ENCODE measurements at regions not wholly inside any gene's neighbourhood (a gene's known extent, or its start where the extent isn't known, plus 50 kb on each side); places are given as distances from the start of the nearest gene placed in this dataset.

GRCh38 chr9:78510035-78510434, 213.1 kb downstream of the PSAT1 start:
- H3K27ac ChIP-seq (ENCODE audit: insufficient read depth, low read depth, low read length), result no peak overlapping the region
- TF ChIP-seq POLR2A (IDR thresholded peaks at IDR 0.05; ENCODE audit: low read depth, low read length), result no peak
- TF ChIP-seq FOS (IDR thresholded peaks at IDR 0.05; ENCODE audit: borderline replicate concordance, insufficient read depth, low read length), result no peak
- TF ChIP-seq GATA2 (IDR thresholded peaks at IDR 0.05; ENCODE audit: insufficient read depth, insufficient read length, low read depth, low read length), result no peak
- no peak for TF ChIP-seq EZH2 (IDR thresholded peaks at IDR 0.05; ENCODE audit: borderline replicate concordance, low read depth, low read length, severe bottlenecking)
- no peak for TF ChIP-seq MYC (IDR thresholded peaks at IDR 0.05; ENCODE audit: low read depth, low read length)
- TF ChIP-seq, protein P1, sequence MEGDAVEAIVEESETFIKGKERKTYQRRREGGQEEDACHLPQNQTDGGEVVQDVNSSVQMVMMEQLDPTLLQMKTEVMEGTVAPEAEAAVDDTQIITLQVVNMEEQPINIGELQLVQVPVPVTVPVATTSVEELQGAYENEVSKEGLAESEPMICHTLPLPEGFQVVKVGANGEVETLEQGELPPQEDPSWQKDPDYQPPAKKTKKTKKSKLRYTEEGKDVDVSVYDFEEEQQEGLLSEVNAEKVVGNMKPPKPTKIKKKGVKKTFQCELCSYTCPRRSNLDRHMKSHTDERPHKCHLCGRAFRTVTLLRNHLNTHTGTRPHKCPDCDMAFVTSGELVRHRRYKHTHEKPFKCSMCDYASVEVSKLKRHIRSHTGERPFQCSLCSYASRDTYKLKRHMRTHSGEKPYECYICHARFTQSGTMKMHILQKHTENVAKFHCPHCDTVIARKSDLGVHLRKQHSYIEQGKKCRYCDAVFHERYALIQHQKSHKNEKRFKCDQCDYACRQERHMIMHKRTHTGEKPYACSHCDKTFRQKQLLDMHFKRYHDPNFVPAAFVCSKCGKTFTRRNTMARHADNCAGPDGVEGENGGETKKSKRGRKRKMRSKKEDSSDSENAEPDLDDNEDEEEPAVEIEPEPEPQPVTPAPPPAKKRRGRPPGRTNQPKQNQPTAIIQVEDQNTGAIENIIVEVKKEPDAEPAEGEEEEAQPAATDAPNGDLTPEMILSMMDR (IDR thresholded peaks at IDR 0.05; ENCODE audit: extremely low read depth in 1 of 2, insufficient read depth in 1 of 2, low read depth in 1 of 2, low read length in 2 of 2), result no peak
- TF ChIP-seq, protein P2, sequence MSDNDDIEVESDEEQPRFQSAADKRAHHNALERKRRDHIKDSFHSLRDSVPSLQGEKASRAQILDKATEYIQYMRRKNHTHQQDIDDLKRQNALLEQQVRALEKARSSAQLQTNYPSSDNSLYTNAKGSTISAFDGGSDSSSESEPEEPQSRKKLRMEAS (IDR thresholded peaks at IDR 0.05; ENCODE audit: insufficient read depth, insufficient read length), result no peak
- no peak for TF ChIP-seq JUN (IDR thresholded peaks at IDR 0.05; ENCODE audit: borderline replicate concordance, insufficient read depth, insufficient read length, low read depth)
- TF ChIP-seq POLR2AphosphoS5 (IDR thresholded peaks at IDR 0.05; ENCODE audit: insufficient read depth, low read depth, low read length), result no peak
- no peak for FAIRE-seq
- no peaks in the 10 kb centered on the region for H3K9me1 ChIP-seq (replicated peaks; ENCODE audit: control insufficient read depth, extremely low read depth, insufficient read depth, low read length)
- dilution Hi-C loops (cut with MboI; ENCODE audit: extremely low pct_ligation_motif_present, low sequenced_read_pairs), result no loop called here
- no peaks in the 10 kb centered on the region for H4K20me1 ChIP-seq (replicated peaks; ENCODE audit: control insufficient read depth, extremely low read depth, insufficient read depth, low read length)
- no TSS peak for BruUV-seq (replicated peaks)
- no peak for DNase-seq (ENCODE audit: low read depth, low spot score)
- no peaks in the 10 kb centered on the region for H3K9me3 ChIP-seq (replicated peaks; ENCODE audit: control insufficient read depth, insufficient read depth, low read length)
- H3K4me1 ChIP-seq (ENCODE audit: control insufficient read depth, extremely low read depth, insufficient read depth, low read length), result no peaks in the 10 kb centered on the region
- H3K36me3 ChIP-seq (ENCODE audit: control insufficient read depth in 2 of 2, extremely low read depth in 1 of 2, insufficient read depth in 2 of 2, low read length in 2 of 2), result no peaks in the 10 kb centered on the region
- CTCF ChIA-PET, result no interaction called here
- H2AFZ ChIP-seq (ENCODE audit: low read depth, low read length), result no peak overlapping the region
- H3K9ac ChIP-seq (replicated peaks; ENCODE audit: extremely low read depth, insufficient read depth, low read length), result no peak overlapping the region
- no peak overlapping the region for H3K4me3 ChIP-seq (replicated peaks in 1 of 3; ENCODE audit: insufficient read depth in 1 of 3, low read depth in 1 of 3, low read length in 3 of 3)
- H3K79me2 ChIP-seq (ENCODE audit: control insufficient read depth, insufficient read depth, low read length), result no peaks in the 10 kb centered on the region
- no peak overlapping the region for H3K4me2 ChIP-seq (ENCODE audit: insufficient read depth, low read length)
- intact Hi-C loops (cut with micrococcal nuclease), result no loop called here
- POLR2A ChIA-PET, result no interaction called here
- no peaks in the 10 kb centered on the region for H3K27me3 ChIP-seq (ENCODE audit: control insufficient read depth in 2 of 2, insufficient read depth in 2 of 2, low read length in 2 of 2)
